ENCODE measurements at regions not wholly inside any gene's neighbourhood (a gene's known extent, or its start where the extent isn't known, plus 50 kb on each side); places are given as distances from the start of the nearest gene placed in this dataset.
"Not testable (repeated sequence)": the region's sequence is repeated elsewhere in the genome, so short reads cannot be mapped to it uniquely, and the experiment has no call there.

DNA sequence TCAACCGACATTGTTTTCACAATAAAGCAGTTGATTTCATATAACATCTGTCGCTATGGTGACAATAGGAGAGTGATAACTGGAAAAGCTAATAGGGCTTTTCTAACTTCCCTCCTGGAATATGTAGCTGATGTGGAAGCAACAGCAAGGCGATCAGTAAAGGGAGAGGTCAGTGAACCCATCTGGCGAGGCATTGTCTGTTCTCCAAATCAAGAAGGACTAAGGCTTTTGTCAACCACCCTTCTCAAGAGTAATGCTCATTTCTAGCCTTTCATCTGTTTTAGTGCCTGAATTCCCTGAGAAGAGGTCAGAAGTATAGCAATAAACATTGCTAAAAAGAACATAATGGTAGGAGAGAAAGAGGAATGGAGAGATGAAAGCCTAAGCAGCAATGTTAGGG is 201.3 kb downstream of the AKAP7 start:
- no peak for DNase-seq
- no peaks in the 10 kb centered on the region for H3K36me3 ChIP-seq
- no peaks in the 10 kb centered on the region for H3K9me3 ChIP-seq
- H3K27me3 ChIP-seq = no peaks in the 10 kb centered on the region
- H3K4me3 ChIP-seq = no peak overlapping the region

DNA sequence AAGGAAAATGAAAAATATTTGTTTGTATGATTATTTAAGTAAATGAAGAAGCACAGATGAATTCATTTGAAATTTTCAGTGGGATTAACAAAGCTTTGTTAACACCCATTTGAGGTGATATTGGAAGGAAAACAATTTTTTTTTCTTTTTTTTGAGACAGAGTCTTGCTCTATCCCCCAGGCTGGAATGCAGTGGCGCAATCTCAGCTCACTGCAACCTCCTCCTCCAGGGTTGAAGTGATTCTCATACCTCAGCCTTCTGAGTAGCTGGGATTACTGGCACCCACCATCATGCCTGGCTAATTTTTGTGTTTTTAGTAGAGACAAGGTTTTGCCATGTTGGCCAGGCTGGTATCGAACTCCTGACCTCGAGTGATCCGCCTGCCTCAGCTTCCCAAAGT is 211.6 kb downstream of the AKAP7 start:
- not testable (repeated sequence) for DNase-seq, H3K27me3 ChIP-seq, H3K9me3 ChIP-seq, H3K4me3 ChIP-seq, H3K36me3 ChIP-seq

DNA sequence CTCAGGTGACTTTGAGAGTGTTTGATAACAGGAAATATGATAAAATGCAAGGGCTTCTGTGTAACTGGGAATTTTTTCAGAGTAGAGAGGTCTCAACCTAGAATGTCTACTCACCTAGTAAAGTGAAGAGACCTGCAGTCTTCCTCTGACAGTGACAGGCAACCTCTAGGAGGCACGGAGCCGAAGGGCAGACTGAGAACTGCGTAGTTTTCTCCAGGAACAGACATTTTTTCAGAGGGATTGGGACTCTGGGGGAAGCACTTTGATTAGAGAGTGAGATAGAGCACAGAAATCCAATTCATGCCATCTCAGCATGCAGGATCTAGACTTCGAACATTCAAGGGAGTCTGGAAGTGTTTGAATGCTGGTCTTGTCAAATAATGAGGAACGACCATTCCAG is 213.3 kb downstream of the AKAP7 start:
- no peak overlapping the region for H3K4me3 ChIP-seq
- DNase-seq = no peak
- H3K27me3 ChIP-seq = 0 out of 2 replicates have a peak, but pooled peaks cover 3% of the 10 kb centered on the region
- H3K9me3 ChIP-seq = no peaks in the 10 kb centered on the region
- no peaks in the 10 kb centered on the region for H3K36me3 ChIP-seq

DNA sequence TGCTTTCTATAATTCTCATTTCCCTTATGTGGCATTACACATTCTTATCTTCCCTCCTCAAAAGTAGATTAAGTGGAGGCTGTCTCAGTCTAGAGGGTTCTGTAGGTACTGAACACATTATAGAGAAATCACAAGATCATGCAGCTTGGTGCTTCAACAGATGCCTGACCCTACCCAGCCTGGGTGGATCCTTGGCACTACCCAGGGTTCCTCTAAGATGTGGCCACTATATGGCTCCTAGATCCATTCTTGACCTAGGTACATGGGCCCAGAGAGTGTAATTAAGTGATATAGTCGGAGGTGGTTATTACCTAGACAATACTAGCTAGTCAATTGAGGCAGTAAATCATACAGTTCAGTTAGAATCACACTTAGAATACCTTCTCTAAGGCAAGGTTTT is 213.9 kb downstream of the AKAP7 start:
- DNase-seq = no peak
- H3K27me3 ChIP-seq = 0 out of 2 replicates have a peak, but pooled peaks cover 3% of the 10 kb centered on the region
- H3K9me3 ChIP-seq = no peaks in the 10 kb centered on the region
- no peak overlapping the region for H3K4me3 ChIP-seq
- no peaks in the 10 kb centered on the region for H3K36me3 ChIP-seq

DNA sequence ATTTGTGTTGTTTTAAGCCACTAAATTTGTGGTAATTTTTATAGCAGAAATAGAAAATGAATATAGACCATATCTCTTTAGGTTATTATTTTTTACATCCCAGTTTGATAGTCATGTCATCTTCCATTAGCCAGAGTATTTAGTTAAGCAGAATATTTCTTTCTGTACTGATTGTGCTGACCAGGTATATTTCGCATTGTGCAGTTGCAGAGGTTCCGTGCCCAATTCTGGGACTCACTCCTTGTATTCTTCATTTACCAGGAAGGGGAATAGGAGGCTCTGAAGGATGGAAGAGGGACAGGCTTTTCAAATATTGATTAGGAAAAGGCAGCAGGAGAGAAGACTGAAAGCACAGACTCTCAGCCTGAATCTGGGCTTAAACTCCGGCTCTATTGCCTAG is 217.8 kb downstream of the AKAP7 start:
- Histone ChIP-seq H3K27me3 (no peaks in the 10 kb centered on the region), H3K9me3 (no peaks in the 10 kb centered on the region), H3K4me3 (no peak overlapping the region), H3K36me3 (no peaks in the 10 kb centered on the region)
- DNase-seq = no peak

DNA sequence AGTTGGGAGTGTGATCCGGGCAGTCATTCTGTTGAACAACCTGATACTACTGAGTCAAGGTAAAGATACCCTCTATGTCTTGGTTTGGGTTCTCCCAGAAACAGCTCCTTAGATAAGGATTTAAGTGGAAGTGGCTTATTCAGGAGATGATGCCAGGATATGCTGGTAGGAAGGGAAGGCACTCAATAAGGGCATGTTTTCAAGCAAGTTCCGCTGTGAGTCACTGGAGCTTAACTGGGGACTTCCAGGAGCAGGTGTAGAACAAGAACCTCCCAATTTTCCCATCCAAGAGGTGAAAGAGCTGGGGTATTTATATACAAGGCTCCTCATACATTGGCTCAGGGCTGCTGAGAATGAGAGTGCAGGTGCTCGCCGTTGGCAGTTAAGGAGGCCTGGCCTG is 218.6 kb downstream of the AKAP7 start:
- H3K36me3 ChIP-seq = no peaks in the 10 kb centered on the region
- no peak for DNase-seq
- no peaks in the 10 kb centered on the region for H3K9me3 ChIP-seq
- no peak overlapping the region for H3K4me3 ChIP-seq
- H3K27me3 ChIP-seq = no peaks in the 10 kb centered on the region

- no peaks in the 10 kb centered on the region for H3K27me3 ChIP-seq
- H3K36me3 ChIP-seq = no peaks in the 10 kb centered on the region
- no peak overlapping the region for H3K4me3 ChIP-seq
- no peaks in the 10 kb centered on the region for H3K9me3 ChIP-seq
- no peak for DNase-seq
Observed at GRCh38 chr6:131354356-131354755, 218.7 kb upstream of the ARG1 start.

GRCh38 chr6:131356161-131356560 is 216.9 kb upstream of the ARG1 start:
- H3K27me3 ChIP-seq = no peaks in the 10 kb centered on the region
- no peak overlapping the region for H3K4me3 ChIP-seq
- H3K36me3 ChIP-seq = no peaks in the 10 kb centered on the region
- peaks cover 5% of the 10 kb centered on the region; the same call in 1 of the 2 replicates for H3K9me3 ChIP-seq
- DNase-seq = no peak

GRCh38 chr6:131357501-131357900 is 215.5 kb upstream of the ARG1 start:
- peaks cover 11% of the 10 kb centered on the region; the same call in 1 of the 2 replicates for H3K9me3 ChIP-seq
- H3K27me3 ChIP-seq = no peaks in the 10 kb centered on the region
- no peak for DNase-seq
- H3K4me3 ChIP-seq = no peak overlapping the region
- no peaks in the 10 kb centered on the region for H3K36me3 ChIP-seq

GRCh38 chr6:131362070-131362469 is 211.0 kb upstream of the ARG1 start:
- no peaks in the 10 kb centered on the region for H3K27me3 ChIP-seq
- H3K4me3 ChIP-seq = no peak overlapping the region
- peaks cover 11% of the 10 kb centered on the region; the same call in 1 of the 2 replicates for H3K9me3 ChIP-seq
- no peaks in the 10 kb centered on the region for H3K36me3 ChIP-seq
- peak; percentile 61 for DNase-seq

DNA sequence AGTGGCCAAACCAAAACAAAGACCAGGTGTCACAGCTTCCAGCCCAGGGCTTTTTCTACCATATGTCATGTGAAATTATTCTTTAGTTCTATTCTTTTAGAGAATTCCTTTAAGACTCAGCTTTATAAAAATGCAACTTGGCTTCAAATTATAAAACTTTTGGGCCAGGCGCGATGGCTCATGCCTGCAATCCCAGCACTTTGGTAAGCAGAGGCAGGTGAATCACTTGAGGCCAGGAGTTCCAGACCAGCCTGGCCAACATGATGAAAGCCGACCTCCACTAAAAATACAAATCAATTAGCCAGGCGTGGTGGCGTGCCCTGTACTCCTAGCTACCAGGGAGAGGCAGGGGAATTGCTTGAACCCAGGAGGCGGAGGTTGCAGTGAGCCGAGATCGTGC is 210.3 kb upstream of the ARG1 start:
- H3K4me3 ChIP-seq = no peak overlapping the region
- no peaks in the 10 kb centered on the region for H3K36me3 ChIP-seq
- no peaks in the 10 kb centered on the region for H3K27me3 ChIP-seq
- peaks cover 11% of the 10 kb centered on the region; the same call in 1 of the 2 replicates for H3K9me3 ChIP-seq
- DNase-seq = peak; percentile 75

DNA sequence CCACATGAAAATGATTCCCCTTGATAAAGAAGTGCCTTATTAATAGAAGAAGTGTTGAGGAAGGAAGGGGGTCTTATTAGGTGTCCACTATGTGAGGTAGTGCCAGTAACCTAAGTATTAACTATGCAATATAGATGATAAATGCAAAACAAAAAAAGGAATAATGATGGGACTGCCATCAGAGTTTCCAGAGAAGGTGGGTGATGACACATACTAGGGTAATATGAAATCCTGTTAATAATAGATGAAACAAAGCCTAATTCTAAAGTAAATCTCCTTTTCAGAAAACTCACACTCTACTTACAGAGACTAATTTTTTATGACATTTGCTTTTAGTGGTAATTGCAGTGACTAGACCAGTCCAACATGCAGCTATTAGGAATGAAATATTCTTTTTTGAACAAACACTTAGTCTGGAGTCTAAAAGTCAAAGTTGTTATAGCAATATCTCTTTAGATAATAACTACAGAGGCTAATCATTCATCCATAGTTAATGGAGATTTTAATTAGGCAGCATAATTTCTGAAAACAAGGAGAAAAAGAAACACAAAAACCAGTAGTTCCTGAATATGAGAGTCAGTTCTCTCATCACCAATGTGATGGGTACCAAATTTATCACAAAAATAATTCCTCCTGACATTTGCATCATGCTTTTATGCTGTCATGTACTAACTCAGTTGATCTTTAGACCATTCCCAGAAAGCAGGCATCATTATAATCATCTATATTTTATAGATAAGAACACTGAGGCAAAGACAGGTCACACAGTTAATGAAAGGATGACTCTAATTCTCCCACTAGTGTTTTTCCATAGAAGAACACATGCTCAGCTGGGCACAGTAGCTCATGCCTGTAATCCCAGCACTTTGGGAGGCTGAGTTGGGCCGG is 208.8 kb upstream of the ARG1 start:
- Histone ChIP-seq H3K36me3 (no peaks in the 10 kb centered on the region), H3K27me3 (no peaks in the 10 kb centered on the region), H3K4me3 (no peak overlapping the region), H3K9me3 (peaks cover 11% of the 10 kb centered on the region; the same call in 1 of the 2 replicates)
- no peak for DNase-seq

DNA sequence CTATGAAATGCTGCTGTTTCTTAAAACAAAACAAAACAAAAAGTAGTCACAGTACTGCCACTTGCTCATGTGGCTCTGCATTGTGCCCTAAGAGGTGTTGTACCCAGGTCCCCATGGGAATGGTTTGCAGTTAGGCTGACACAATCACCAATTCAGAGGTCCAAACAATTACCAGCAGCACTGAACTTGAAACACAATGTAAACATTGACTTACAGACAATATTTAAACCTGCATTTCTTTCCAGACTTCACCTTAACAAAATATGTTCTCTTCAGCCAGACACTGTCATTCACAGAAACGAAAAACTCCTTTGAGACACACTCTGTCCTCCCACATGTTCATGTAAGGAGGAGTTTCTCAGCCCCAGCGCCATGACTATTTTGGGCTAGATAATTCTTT is 206.8 kb upstream of the ARG1 start:
- no peaks in the 10 kb centered on the region for H3K27me3 ChIP-seq
- no peaks in the 10 kb centered on the region for H3K36me3 ChIP-seq
- no peak for DNase-seq
- peaks cover 6% of the 10 kb centered on the region; the same call in 1 of the 2 replicates for H3K9me3 ChIP-seq
- no peak overlapping the region for H3K4me3 ChIP-seq

DNA sequence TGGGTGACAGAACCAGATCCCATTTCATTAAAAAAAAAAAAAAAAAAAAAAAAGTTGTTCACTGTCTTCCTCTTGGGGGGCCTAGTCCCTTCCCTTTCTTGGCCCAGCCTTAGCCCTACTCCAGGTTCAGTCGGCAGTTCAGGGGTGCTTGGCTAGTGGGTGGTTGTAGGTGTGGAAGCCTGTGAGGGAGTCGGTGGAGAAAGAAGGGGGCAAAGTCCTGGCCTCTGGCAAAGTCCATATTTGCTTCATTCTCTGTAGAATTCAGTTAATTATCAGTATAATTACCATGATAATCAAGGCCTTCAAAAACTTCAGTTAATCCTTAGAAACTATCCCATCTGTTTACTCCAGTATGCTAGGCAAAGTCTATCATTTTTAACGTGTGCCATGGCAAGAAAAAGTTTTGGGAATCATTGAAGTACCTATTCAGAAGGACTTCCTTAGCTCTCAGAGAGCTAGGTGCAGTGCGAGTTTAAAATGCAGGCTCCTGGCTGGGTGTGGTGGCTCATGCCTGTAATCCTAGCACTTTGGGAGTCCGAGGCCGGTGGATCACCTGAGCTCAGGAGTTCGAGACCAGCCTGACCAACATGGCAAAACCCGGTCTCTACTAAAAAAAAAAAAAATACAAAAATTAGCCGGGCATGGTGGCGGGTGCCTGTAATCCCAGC is 205.7 kb upstream of the ARG1 start:
- no peaks in the 10 kb centered on the region for H3K27me3 ChIP-seq
- no peak overlapping the region for H3K4me3 ChIP-seq
- H3K9me3 ChIP-seq = no peaks in the 10 kb centered on the region
- no peak for DNase-seq
- H3K36me3 ChIP-seq = no peaks in the 10 kb centered on the region

GRCh38 chr6:131368198-131368911 is 204.7 kb upstream of the ARG1 start:
- no peaks in the 10 kb centered on the region for H3K9me3 ChIP-seq
- no peaks in the 10 kb centered on the region for H3K36me3 ChIP-seq
- DNase-seq = peak; percentile 87
- no peaks in the 10 kb centered on the region for H3K27me3 ChIP-seq
- no peak overlapping the region for H3K4me3 ChIP-seq

- no peaks in the 10 kb centered on the region for H3K9me3 ChIP-seq
- no peaks in the 10 kb centered on the region for H3K36me3 ChIP-seq
- H3K27me3 ChIP-seq = no peaks in the 10 kb centered on the region
- H3K4me3 ChIP-seq = no peak overlapping the region
- peak; percentile 66 for DNase-seq
Observed at GRCh38 chr6:131372535-131372934, 200.5 kb upstream of the ARG1 start.

- Histone ChIP-seq H3K4me3 (no peak overlapping the region), H3K36me3 (no peaks in the 10 kb centered on the region), H3K27me3 (no peaks in the 10 kb centered on the region), H3K9me3 (no peaks in the 10 kb centered on the region)
- no peak for DNase-seq
Observed at GRCh38 chr6:131377112-131377705, 195.8 kb upstream of the ARG1 start.

Data from MG63 (cell line).